Activated T-cell treated with anti-CD3 and anti-CD28 coated beads, Interleukin-2, amount 50 U/mL, for 24 hours (primary cell): ENCODE measurements at regions not wholly inside any gene's neighbourhood (a gene's known extent, or its start where the extent isn't known, plus 50 kb on each side); places are given as distances from the start of the nearest gene placed in this dataset.

Source experiments
- DNase-seq: peaks from one replicate; pipeline ENCODE4 v3.0.0-alpha.2; 2020
- H3K27ac Mint-ChIP-seq: 2 replicates; pipeline ENCODE4 v1.8.0; 2020; ENCODE audit warnings: mild to moderate bottlenecking, mixed read lengths
- H3K27me3 Mint-ChIP-seq: 2 replicates; pipeline ENCODE4 v1.8.0; 2020; ENCODE audit warnings: mixed read lengths
- H3K36me3 Mint-ChIP-seq: 2 replicates; pipeline ENCODE4 v1.8.0; 2020; ENCODE audit warnings: low read depth, mixed read lengths
- H3K4me1 Mint-ChIP-seq: 2 replicates; pipeline ENCODE4 v1.8.0; 2020; ENCODE audit warnings: low read depth, mixed read lengths
- H3K4me3 Mint-ChIP-seq: 2 replicates; pipeline ENCODE4 v1.8.0; 2020; ENCODE audit warnings: mild to moderate bottlenecking, moderate library complexity, mixed read lengths
- H3K9me3 Mint-ChIP-seq: 2 replicates; pipeline ENCODE4 v1.8.0; 2020; ENCODE audit warnings: mixed read lengths

DNA sequence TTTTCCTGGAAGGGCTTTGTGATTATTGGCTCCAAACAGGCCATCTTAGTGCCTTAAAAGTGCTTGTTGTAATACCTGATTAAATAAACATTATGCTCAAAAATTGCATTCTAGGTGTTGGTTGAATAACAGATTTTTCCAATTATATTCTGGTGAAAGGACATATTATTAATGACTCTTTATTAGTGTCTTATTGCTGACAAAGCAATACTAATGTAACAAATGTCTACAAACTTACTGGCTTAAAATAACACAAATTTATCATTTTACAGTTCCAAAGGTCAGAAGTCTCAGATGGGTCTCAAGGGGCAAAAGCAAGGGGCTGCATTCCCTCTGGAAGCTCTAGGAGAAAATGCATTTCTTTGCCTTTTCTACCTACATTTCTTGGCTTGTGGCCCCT is 86.9 kb upstream of the CPM start:
- no peak for DNase-seq
- H3K4me1 Mint-ChIP-seq: no peaks in the 10 kb centered on the region
- H3K9me3 Mint-ChIP-seq: no peaks in the 10 kb centered on the region
- no peak overlapping the region for H3K27ac Mint-ChIP-seq
- peaks cover 20% of the 10 kb centered on the region for H3K27me3 Mint-ChIP-seq
- no peaks in the 10 kb centered on the region for H3K36me3 Mint-ChIP-seq
- H3K4me3 Mint-ChIP-seq: no peak overlapping the region

DNA sequence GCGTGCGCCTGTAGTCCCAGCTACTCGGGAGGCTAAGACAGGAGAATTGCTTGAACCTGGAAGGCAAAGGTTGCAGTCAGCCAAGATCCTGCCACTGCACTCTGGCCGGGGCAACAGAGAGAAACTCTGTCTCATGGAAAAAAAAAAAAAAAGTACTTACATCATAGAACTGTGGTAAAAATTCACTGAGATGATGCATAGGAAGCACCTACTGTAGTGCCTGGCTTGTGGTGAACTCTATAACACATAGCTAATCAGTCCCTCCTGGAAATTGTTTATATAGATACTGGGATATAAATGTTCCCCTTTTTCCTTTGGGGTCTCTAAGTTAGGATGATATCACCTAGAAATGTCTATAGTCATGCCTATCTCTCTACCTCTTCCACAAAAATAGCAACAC is 89.7 kb upstream of the CPM start:
- H3K4me3 Mint-ChIP-seq: no peak overlapping the region
- H3K4me1 Mint-ChIP-seq: peaks cover 1% of the 10 kb centered on the region
- H3K27ac Mint-ChIP-seq: no peak overlapping the region
- H3K9me3 Mint-ChIP-seq: no peaks in the 10 kb centered on the region
- DNase-seq: no peak
- H3K27me3 Mint-ChIP-seq: peaks cover 33% of the 10 kb centered on the region
- H3K36me3 Mint-ChIP-seq: no peaks in the 10 kb centered on the region

DNA sequence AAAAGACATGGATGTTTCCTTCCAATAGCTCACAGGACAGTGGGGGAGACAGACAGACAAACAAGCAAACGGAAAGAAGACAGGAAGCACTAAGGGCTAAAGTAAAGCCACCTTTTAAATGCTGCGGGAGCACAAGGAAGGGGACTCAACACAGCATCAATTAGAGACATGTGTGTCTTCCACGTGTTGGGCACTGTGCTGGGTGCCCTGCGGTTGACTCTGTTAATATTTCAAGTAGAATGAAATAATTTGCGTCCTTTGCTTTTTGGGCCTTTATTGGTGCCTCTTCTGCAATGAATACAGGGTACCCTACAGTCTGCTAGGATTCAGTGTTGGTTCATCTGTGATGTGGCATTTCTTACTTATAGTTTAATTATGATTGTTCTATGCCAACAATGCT is 90.9 kb upstream of the CPM start:
- Mint-ChIP-seq H3K4me1 (peaks cover 1% of the 10 kb centered on the region), H3K36me3 (no peaks in the 10 kb centered on the region), H3K9me3 (no peaks in the 10 kb centered on the region), H3K27ac (no peak overlapping the region), H3K4me3 (no peak overlapping the region), H3K27me3 (peaks cover 26% of the 10 kb centered on the region)
- no peak for DNase-seq

DNA sequence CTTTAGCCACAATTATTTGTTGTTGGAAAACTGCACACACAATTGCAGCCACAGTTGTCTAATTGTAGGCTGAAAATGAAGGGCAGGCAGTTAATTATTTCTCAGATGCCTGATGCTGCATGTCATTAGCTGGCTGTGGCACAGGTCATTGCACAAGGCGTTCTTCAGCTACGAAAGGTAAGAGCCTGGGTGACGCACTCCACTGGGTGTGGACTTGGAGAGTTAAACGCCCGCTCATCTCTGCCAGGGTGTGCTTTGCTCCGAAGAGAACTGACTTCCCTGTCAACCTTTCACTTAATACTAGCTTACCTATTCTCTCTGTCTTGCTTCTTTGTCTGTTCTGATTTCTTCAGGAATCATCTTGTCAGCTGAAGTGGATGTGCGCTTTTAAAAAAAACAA is 91.4 kb upstream of the CPM start:
- H3K27ac Mint-ChIP-seq: no peak overlapping the region
- H3K27me3 Mint-ChIP-seq: peaks cover 26% of the 10 kb centered on the region
- peaks cover 1% of the 10 kb centered on the region for H3K4me1 Mint-ChIP-seq
- no peaks in the 10 kb centered on the region for H3K36me3 Mint-ChIP-seq
- no peak for DNase-seq
- H3K9me3 Mint-ChIP-seq: no peaks in the 10 kb centered on the region
- H3K4me3 Mint-ChIP-seq: no peak overlapping the region

DNA sequence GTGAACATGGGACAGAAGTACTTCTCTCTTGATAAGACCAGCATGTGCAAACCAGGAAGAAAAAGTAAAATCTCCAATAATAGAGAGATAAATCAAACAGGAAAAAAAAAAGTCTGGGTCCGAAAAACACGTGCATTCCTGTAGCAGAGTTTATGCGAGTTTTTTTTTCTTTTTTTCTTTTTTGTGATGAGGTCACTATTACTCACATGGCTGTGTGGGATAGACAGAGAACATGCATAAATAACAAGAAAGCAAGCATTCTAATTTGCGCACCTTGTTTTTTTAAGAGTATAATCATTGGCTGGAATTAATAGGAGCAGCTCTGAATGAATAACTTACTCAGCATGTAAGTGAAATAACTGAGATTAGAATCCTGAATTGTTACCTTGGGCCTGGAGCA is 91.9 kb upstream of the CPM start:
- peaks cover 1% of the 10 kb centered on the region for H3K4me1 Mint-ChIP-seq
- no peak for DNase-seq
- no peaks in the 10 kb centered on the region for H3K9me3 Mint-ChIP-seq
- peaks cover 26% of the 10 kb centered on the region for H3K27me3 Mint-ChIP-seq
- H3K27ac Mint-ChIP-seq: no peak overlapping the region
- H3K4me3 Mint-ChIP-seq: no peak overlapping the region
- no peaks in the 10 kb centered on the region for H3K36me3 Mint-ChIP-seq

DNA sequence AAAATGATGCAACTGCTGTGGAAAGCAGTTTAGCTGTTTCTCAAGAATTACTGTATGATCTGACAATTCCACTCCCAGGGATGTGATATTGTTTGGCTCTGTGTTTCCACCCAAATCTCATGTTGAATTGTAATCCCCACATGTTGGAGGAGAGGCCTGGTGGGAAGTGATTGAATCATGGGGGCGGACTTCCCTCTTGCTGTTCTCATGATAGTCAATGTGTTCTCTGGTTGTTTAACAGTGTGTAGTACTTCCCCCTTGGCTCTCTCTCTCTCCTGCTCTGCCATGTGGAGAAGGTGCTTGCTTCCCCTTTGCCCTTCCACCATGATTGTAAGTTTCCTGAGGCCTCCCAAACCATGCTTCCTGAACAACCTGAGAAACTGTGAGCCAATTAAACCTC is 93.4 kb upstream of the CPM start:
- no peak overlapping the region for H3K27ac Mint-ChIP-seq
- no peak for DNase-seq
- H3K9me3 Mint-ChIP-seq: no peaks in the 10 kb centered on the region
- peaks cover 27% of the 10 kb centered on the region for H3K27me3 Mint-ChIP-seq
- peaks cover 1% of the 10 kb centered on the region for H3K4me1 Mint-ChIP-seq
- H3K4me3 Mint-ChIP-seq: no peak overlapping the region
- H3K36me3 Mint-ChIP-seq: no peaks in the 10 kb centered on the region

DNA sequence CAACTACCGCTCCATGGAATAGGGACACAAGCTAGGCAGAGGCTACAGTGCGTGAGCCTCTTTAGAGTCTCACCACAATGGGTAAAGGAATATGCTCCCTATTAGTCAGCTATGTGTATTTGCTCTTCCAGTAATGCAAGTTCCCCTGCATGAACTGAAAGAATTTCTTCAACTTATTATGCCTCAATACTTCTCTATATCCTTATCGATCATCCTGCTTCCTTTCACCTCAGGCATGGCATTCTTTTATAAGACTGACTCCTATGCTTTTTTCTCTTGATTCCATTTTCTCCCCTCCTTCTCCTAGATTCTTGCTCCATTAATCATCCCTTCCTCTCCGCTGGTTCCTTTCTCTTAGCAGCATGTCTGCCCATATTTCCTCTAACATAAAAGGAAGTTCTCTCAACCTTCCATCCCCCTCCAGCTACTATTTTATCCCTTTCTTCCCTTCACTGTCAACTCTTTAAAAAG is 94.5 kb upstream of the CPM start:
- Mint-ChIP-seq H3K4me3 (no peak overlapping the region), H3K4me1 (peaks cover 1% of the 10 kb centered on the region), H3K36me3 (no peaks in the 10 kb centered on the region), H3K27me3 (peaks cover 27% of the 10 kb centered on the region), H3K9me3 (no peaks in the 10 kb centered on the region), H3K27ac (no peak overlapping the region)
- no peak for DNase-seq

DNA sequence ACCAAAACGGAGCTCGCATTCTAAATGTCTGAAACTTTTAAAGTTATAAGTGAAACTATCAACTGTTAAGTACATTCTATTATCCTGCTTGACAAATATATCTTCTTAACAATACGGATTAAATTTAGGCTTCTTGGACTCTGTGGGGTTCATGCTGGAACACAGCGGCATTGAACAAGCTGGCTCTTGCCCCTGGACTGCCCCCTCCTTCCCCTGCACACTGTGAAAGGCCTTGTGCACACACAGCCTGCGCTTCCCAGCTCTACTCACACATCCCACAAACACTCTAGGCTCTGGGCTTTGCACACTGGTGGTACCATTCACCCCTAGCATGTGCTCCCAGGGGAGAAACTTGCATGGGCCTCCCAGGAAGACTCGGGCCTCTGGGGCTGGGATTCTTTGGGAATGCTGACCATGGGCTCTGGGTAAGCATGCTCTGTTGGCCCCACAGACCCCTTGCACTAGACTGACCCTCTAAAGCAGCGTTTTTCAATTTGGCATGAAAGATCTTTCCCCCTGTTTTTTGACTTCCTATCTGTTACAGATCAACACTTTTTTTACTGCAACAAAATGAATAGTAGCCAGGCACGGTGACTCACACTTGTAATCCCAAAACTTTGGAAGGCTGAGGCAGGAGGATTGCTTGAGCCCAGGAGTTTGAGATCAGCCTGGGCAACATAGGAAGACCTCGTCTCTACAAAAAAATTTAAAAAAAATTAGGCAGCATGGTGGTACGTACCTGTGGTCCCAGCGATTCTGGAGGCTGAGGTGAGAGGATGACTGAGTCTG is 96.2 kb upstream of the CPM start:
- peaks cover 1% of the 10 kb centered on the region for H3K4me1 Mint-ChIP-seq
- H3K27me3 Mint-ChIP-seq: peaks cover 23% of the 10 kb centered on the region

DNA sequence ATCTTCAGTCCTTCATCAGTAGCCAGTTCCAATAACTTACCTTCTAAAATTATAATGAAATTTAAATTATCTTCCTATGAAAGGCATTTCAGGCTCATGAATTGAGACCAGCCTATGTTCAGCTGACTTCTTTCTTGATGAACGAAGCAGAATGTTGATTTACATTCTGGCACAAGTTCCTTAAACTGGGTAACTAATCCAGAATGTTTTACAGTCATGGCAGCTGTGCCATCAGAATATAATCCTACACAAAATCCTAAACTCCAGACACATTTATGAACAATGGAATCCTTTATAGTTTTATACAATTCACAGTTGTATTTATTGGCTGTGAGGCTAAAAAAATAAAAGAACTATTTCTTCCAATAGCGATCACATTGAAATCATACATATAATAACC is 97.3 kb upstream of the CPM start:
- Mint-ChIP-seq H3K9me3 (no peaks in the 10 kb centered on the region), H3K4me1 (peaks cover 1% of the 10 kb centered on the region), H3K27me3 (peaks cover 21% of the 10 kb centered on the region), H3K4me3 (no peak overlapping the region), H3K36me3 (no peaks in the 10 kb centered on the region), H3K27ac (no peak overlapping the region)
- no peak for DNase-seq

More for the DNA sequence above, 96.2 kb upstream of the CPM start:
- Mint-ChIP-seq H3K36me3 (no peaks in the 10 kb centered on the region), H3K4me3 (no peak overlapping the region), H3K9me3 (no peaks in the 10 kb centered on the region), H3K27ac (no peak overlapping the region)
- no peak for DNase-seq

DNA sequence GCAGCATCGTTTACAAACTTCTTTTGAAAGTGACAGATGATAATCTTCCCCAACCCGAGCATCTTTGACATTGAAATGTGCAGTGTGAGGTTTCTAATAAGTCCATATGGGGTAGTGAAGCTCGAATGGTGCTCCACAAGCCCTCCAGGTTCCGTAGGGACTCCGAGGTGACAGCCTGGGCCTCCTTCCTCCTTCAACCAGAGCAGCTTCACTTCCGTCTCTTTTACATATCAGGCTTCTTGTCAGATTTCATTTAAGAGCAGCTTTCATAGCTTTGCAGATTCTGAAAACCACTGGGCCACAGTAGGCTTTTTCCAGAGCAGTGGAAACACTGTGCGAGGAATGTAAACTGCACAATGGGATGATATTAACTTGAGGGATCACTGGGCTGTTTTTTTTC is 103.6 kb upstream of the CPM start:
- no peaks in the 10 kb centered on the region for H3K9me3 Mint-ChIP-seq
- no peaks in the 10 kb centered on the region for H3K36me3 Mint-ChIP-seq
- DNase-seq: no peak
- H3K27me3 Mint-ChIP-seq: peaks cover 11% of the 10 kb centered on the region
- H3K4me1 Mint-ChIP-seq: no peaks in the 10 kb centered on the region
- no peak overlapping the region for H3K4me3 Mint-ChIP-seq
- H3K27ac Mint-ChIP-seq: no peak overlapping the region

DNA sequence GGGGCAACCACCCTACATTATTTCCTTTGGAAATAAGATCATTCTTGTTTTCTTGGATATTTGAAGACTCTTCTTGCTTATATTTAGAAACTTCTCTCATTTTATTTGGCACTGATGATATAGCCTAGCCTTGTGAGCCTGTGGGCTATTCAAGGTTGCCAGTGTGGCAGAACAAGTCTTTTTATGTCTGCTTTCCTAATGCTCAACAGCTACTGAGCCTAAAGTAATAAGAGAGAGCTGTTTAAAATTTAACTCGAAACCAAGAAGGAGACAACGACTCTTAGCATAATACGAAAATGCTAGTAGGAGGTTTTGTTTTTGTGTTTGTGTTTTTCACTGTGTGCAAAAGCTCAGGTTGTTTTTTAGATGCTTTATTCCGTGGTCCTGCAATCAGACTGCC is 104.0 kb upstream of the CPM start:
- H3K9me3 Mint-ChIP-seq: no peaks in the 10 kb centered on the region
- no peak overlapping the region for H3K4me3 Mint-ChIP-seq
- DNase-seq: no peak
- no peak overlapping the region for H3K27ac Mint-ChIP-seq
- peaks cover 11% of the 10 kb centered on the region for H3K27me3 Mint-ChIP-seq
- H3K4me1 Mint-ChIP-seq: no peaks in the 10 kb centered on the region
- H3K36me3 Mint-ChIP-seq: no peaks in the 10 kb centered on the region

DNA sequence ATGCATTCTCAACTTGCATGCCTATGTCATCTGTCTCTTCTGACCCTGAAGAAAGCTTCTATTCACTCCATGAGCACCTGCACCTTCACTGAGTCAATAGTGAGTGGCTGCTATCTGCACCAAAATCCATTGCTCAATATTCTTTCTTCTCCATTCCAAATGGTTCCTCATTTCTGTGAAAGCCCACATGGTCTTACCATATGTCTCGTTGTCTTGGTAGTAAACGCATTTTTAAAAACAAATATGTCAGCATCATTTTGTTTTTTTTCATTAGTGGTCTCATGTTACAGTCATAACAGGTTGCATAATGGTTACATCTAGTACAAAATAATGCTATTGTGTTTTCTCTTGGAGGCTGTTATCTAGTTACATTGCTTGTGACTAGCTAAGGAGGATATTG is 106.9 kb upstream of the CPM start:
- Mint-ChIP-seq H3K4me1 (peaks cover 2% of the 10 kb centered on the region), H3K9me3 (no peaks in the 10 kb centered on the region), H3K4me3 (no peak overlapping the region), H3K27ac (no peak overlapping the region), H3K36me3 (no peaks in the 10 kb centered on the region), H3K27me3 (peaks cover 12% of the 10 kb centered on the region)
- no peak for DNase-seq

DNA sequence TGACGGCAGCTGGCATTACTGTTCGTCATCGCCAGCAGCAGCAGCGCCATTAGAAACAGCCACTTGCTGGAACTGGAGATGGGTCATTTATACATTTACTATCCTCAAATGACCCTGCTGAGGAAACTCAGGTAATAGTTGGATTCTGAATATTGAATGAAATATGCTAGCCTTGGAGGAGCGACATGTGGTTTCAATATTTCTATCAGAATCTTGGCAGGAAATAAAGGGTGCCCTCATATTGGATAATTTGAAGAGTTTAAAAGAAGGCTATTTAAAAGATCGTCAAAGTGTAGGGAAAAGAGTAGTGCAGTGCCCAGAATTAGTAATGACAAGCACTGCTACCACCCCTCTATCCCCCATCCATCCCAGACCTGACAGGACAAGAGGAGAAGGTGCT is 109.6 kb upstream of the CPM start:
- H3K36me3 Mint-ChIP-seq: no peaks in the 10 kb centered on the region
- H3K4me3 Mint-ChIP-seq: no peak overlapping the region
- H3K4me1 Mint-ChIP-seq: peaks cover 4% of the 10 kb centered on the region
- no peaks in the 10 kb centered on the region for H3K9me3 Mint-ChIP-seq
- peaks cover 15% of the 10 kb centered on the region for H3K27me3 Mint-ChIP-seq
- no peak for DNase-seq
- no peak overlapping the region for H3K27ac Mint-ChIP-seq

DNA sequence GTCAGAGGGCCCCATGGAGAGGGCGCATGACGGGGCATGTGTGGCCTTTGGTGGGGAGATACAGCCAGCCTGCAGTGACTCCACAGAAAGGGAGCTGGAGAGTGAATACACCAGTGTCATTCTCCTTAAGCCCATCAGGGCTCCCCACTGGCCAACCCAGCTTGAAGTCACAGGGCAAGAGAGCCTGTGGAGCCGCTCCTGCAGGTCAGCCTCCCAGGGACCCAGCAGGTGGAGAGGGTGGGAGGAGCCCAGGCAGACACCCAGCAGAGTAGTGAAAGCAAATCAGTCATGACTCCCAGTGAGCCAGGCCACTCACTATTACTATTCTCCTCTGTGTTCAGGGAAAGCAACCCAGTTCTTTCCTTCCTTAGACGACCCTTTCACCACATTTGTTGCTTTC is 110.0 kb upstream of the CPM start:
- Mint-ChIP-seq H3K4me1 (peaks cover 4% of the 10 kb centered on the region), H3K27me3 (peaks cover 16% of the 10 kb centered on the region), H3K36me3 (no peaks in the 10 kb centered on the region), H3K9me3 (no peaks in the 10 kb centered on the region), H3K27ac (no peak overlapping the region), H3K4me3 (no peak overlapping the region)
- no peak for DNase-seq

DNA sequence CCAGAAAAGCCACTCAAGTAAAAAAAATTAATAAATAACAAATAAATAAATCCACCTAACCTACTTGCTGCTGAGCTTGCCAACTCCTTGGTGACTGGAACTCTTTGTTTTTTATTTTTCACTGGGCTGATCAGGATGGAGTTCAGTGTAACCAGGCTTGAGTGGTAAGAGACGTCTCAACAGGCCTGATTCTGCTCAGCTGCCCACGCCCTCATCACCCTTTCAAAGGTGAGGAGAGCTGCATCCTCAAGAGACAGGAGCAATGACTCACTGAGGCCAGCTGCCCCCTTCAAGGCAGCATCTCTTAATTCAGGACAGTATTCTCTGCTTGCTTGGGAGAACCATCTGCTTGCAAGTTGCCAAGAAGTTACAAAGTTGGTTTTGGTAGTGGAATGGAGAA is 111.9 kb upstream of the CPM start:
- Mint-ChIP-seq H3K4me3 (no peak overlapping the region), H3K27me3 (peaks cover 30% of the 10 kb centered on the region), H3K9me3 (no peaks in the 10 kb centered on the region), H3K36me3 (no peaks in the 10 kb centered on the region), H3K27ac (no peak overlapping the region), H3K4me1 (peaks cover 4% of the 10 kb centered on the region)
- DNase-seq: no peak

DNA sequence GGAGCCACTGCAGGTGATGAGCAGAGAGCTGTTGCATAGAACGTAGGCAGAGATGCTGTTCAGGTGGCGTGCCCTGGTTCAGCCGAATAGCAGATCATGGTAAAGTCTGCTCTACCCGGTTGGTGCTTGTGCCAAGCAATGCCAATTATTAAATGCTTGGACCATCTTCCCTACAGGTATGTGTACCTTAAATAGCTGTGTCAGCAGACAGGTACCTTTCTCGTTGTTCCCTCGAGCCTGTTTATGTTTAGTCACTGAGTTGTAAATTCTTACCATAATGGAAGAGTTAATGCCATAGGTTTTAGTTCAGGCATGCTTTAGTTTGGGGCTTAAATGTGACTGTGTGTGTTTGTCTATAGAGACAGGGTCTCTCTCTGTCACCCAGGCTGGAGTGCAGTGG is 112.5 kb upstream of the CPM start:
- Mint-ChIP-seq H3K4me1 (peaks cover 4% of the 10 kb centered on the region), H3K36me3 (no peaks in the 10 kb centered on the region), H3K27me3 (peaks cover 33% of the 10 kb centered on the region), H3K9me3 (no peaks in the 10 kb centered on the region), H3K27ac (no peak overlapping the region), H3K4me3 (no peak overlapping the region)
- DNase-seq: no peak
